Activated T-cell treated with anti-CD3 and anti-CD28 coated beads, Interleukin-2, amount 50 U/mL, for 24 hours (primary cell): ENCODE measurements at regions not wholly inside any gene's neighbourhood (a gene's known extent, or its start where the extent isn't known, plus 50 kb on each side); places are given as distances from the start of the nearest gene placed in this dataset.

Experiments used
- DNase-seq: peaks from one replicate; pipeline ENCODE4 v3.0.0-alpha.2; 2020
- H3K27ac Mint-ChIP-seq: 2 replicates; pipeline ENCODE4 v1.8.0; 2020; ENCODE audit warnings: mild to moderate bottlenecking, mixed read lengths
- H3K27me3 Mint-ChIP-seq: 2 replicates; pipeline ENCODE4 v1.8.0; 2020; ENCODE audit warnings: mixed read lengths
- H3K36me3 Mint-ChIP-seq: 2 replicates; pipeline ENCODE4 v1.8.0; 2020; ENCODE audit warnings: low read depth, mixed read lengths
- H3K4me1 Mint-ChIP-seq: 2 replicates; pipeline ENCODE4 v1.8.0; 2020; ENCODE audit warnings: low read depth, mixed read lengths
- H3K4me3 Mint-ChIP-seq: 2 replicates; pipeline ENCODE4 v1.8.0; 2020; ENCODE audit warnings: mild to moderate bottlenecking, moderate library complexity, mixed read lengths
- H3K9me3 Mint-ChIP-seq: 2 replicates; pipeline ENCODE4 v1.8.0; 2020; ENCODE audit warnings: mixed read lengths

DNA sequence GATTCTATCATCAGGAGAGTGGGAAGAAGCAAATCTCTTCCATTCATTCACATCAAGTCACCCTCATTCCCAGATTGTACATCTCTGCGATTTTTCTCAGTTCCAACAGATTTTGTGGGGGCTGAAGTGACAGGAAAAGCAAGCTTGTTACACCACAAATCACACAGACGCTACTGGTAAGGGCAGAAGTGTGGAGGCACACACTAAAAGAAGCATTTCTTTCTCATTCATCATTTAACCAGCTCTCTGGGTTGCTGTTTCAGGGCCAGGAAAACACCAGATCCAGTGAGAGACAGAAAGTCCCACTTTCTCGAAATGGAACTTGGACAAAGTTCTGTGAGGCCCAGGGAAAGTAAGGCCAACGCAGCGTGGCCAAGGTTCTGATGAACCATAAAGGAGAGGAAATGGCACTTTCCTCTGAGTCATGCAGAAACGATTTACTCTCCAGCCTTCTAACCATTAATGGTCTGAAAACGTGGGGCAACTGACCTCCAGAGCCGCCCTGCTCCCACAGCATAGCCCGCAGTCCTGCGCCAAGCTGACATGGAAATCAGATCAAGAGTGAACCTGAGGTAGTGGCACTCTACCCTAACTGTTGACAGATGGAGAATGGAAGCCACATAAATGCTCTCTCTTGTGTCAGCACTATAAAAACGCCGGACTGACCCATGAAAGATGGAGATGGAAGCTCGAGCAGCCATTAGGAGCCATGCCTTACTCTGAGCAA lies 191.0 kb downstream of the C1D start:
- H3K27me3 Mint-ChIP-seq, result peaks cover 23% of the 10 kb centered on the region
- H3K4me1 Mint-ChIP-seq, result no peaks in the 10 kb centered on the region
- DNase-seq, result no peak
- H3K4me3 Mint-ChIP-seq, result no peak overlapping the region
- H3K36me3 Mint-ChIP-seq, result no peaks in the 10 kb centered on the region
- no peak overlapping the region for H3K27ac Mint-ChIP-seq
- no peaks in the 10 kb centered on the region for H3K9me3 Mint-ChIP-seq

- Mint-ChIP-seq H3K27ac (no peak overlapping the region), H3K36me3 (no peaks in the 10 kb centered on the region), H3K4me3 (no peak overlapping the region), H3K27me3 (peaks cover 23% of the 10 kb centered on the region), H3K4me1 (no peaks in the 10 kb centered on the region), H3K9me3 (no peaks in the 10 kb centered on the region)
- no peak for DNase-seq
Observed at GRCh38 chr2:67872481-67872880, 190.3 kb downstream of the C1D start.

DNA sequence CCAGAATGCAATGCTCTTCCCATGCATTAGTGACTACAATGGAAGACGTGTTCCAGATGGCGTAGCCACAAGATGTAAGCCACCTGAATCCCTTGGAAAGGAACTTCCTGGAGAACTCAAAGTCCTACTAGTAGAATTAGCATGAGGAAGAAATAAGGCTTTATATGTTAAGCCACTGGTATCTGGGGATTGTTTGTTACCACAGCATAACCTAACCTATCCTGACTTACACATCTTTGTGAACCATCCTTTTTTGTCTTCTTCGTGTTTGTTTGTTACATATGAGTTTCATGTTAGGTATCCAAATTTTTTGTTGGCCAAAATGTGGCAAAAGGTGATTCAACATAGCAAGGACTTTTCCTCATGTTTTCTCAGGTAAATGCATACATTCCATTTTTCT lies 188.9 kb downstream of the C1D start:
- Mint-ChIP-seq H3K27ac (no peak overlapping the region), H3K27me3 (peaks cover 19% of the 10 kb centered on the region), H3K4me3 (no peak overlapping the region), H3K9me3 (no peaks in the 10 kb centered on the region), H3K4me1 (no peaks in the 10 kb centered on the region), H3K36me3 (no peaks in the 10 kb centered on the region)
- DNase-seq, result no peak

- H3K36me3 Mint-ChIP-seq, result no peaks in the 10 kb centered on the region
- peaks cover 14% of the 10 kb centered on the region for H3K27me3 Mint-ChIP-seq
- no peak overlapping the region for H3K27ac Mint-ChIP-seq
- H3K4me1 Mint-ChIP-seq, result no peaks in the 10 kb centered on the region
- H3K4me3 Mint-ChIP-seq, result no peak overlapping the region
- no peak for DNase-seq
- no peaks in the 10 kb centered on the region for H3K9me3 Mint-ChIP-seq
Observed at GRCh38 chr2:67876176-67876575, 186.6 kb downstream of the C1D start.

DNA sequence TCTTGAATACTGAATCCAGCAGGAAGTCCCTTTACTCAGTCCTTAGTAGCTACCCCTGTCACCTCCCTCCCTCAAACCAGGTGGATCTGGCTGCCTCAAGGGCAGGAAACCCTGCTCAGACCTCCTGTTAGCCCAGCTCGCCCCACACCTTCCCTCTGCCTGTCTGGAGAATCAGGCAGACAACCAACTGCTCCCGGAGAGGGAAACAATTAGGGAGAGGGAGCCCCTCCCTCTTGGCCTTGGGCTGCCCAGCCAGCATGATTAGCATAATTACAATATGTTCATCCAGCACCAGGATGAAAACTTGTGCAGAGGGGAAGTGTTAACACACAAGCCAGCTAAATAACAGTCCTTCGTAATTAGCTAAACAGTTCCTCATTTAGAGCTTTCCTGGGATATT lies 185.5 kb downstream of the C1D start:
- Mint-ChIP-seq H3K9me3 (no peaks in the 10 kb centered on the region), H3K27ac (no peak overlapping the region), H3K4me1 (no peaks in the 10 kb centered on the region), H3K4me3 (no peak overlapping the region), H3K27me3 (peaks cover 18% of the 10 kb centered on the region), H3K36me3 (no peaks in the 10 kb centered on the region)
- DNase-seq, result no peak

DNA sequence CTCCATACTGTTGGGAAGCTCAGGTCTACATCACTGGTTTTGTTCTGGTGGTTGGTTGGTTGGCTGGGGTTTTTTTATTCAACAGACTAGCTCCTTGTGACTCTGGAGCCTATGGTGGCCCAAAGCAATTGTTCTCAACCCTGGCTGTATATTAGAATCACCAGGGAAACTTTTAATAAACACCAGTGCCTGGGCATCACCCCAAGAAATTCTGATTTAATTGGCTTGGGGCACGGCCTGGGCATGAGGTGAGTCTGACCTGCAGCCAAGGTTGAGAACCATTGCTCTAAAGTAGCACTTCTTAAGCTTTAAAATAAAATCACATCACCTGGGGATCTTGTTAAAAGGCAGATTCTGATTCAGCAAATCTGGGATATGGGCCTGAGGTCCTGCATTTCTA lies 184.1 kb downstream of the C1D start:
- Mint-ChIP-seq H3K27ac (no peak overlapping the region), H3K4me3 (no peak overlapping the region), H3K36me3 (no peaks in the 10 kb centered on the region), H3K9me3 (no peaks in the 10 kb centered on the region), H3K27me3 (peaks cover 18% of the 10 kb centered on the region), H3K4me1 (no peaks in the 10 kb centered on the region)
- DNase-seq, result no peak

DNA sequence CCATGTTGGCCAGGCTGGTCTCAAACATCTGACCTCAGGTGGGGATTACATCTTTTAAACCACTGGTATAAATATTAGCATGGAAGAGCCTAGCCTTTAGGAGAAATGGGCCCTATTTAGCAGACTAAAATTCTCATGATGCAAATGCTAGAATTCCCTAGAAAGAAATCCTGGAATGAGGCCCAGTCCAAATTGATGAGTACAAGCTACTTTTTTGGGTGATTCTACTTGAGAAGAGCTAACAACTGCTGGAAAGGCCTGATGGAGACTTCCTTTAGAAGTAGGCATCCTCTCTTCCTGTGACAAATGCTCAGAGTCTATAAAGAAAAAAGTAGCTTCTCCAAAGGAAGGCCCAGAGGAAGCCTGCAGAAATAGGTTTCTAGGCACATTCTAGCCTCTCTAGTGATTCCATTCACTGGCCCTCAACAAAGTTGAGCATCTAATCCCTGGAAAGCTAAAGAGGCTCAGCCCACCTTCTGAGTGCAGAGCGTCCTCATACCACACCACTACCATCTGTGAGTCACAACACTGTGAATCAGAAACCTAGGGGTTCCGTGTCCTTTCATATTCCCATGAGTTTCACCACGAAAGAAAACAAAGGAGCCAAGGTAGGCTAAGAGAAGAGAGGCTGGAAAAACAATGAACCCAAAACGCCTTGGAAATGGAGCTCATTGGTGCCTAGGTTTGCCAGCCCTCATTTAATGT lies 183.1 kb downstream of the C1D start:
- H3K4me1 Mint-ChIP-seq, result no peaks in the 10 kb centered on the region
- H3K27ac Mint-ChIP-seq, result no peak overlapping the region
- DNase-seq, result no peak
- H3K9me3 Mint-ChIP-seq, result no peaks in the 10 kb centered on the region
- peaks cover 18% of the 10 kb centered on the region for H3K27me3 Mint-ChIP-seq
- no peak overlapping the region for H3K4me3 Mint-ChIP-seq
- H3K36me3 Mint-ChIP-seq, result no peaks in the 10 kb centered on the region

GRCh38 chr2:67880291-67880761 lies 182.5 kb downstream of the C1D start:
- no peaks in the 10 kb centered on the region for H3K4me1 Mint-ChIP-seq
- no peak for DNase-seq
- no peak overlapping the region for H3K4me3 Mint-ChIP-seq
- H3K27me3 Mint-ChIP-seq, result peaks cover 13% of the 10 kb centered on the region
- no peaks in the 10 kb centered on the region for H3K9me3 Mint-ChIP-seq
- H3K27ac Mint-ChIP-seq, result no peak overlapping the region
- H3K36me3 Mint-ChIP-seq, result no peaks in the 10 kb centered on the region

- no peak overlapping the region for H3K4me3 Mint-ChIP-seq
- no peaks in the 10 kb centered on the region for H3K9me3 Mint-ChIP-seq
- peaks cover 6% of the 10 kb centered on the region for H3K27me3 Mint-ChIP-seq
- no peak overlapping the region for H3K27ac Mint-ChIP-seq
- no peaks in the 10 kb centered on the region for H3K4me1 Mint-ChIP-seq
- no peak for DNase-seq
- no peaks in the 10 kb centered on the region for H3K36me3 Mint-ChIP-seq
Observed at GRCh38 chr2:67881816-67882215, 181.0 kb downstream of the C1D start.

DNA sequence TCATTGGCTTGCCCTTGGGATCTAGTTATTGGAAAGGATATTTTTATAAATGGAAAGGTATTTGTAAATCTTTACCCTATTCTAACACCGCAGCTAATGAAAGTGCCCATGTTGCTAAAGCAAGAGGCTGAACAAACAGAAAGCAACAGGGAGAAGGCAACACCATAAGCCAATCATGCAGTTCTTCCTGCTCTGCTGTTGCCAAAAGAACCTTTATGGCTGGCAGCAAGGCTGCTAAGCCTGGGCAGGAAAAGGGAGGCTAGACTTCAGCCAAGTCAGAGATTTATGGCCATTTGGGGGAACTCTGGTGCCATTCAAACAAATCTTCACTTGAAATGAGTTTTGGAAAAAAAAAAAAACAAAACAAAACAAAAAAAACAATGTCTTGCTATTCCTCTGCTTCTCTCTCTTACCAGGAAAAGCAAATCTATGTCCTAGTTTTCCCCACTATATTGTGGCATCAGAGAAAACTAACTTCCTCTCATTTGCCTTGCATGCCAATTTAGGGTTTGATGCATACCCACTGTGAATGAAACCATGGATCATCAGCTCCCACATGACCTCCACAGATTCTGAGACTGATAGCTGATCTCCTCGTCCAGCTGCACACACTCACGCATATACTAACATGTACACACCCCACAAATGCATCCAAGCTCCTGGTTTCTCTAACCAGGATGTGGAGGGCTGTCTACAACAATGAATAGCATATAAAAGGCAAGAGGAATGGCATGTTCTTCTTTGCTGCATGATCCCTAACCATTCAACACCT lies 179.3 kb downstream of the C1D start:
- DNase-seq, result no peak
- no peaks in the 10 kb centered on the region for H3K4me1 Mint-ChIP-seq
- no peaks in the 10 kb centered on the region for H3K9me3 Mint-ChIP-seq
- H3K27ac Mint-ChIP-seq, result no peak overlapping the region
- H3K4me3 Mint-ChIP-seq, result no peak overlapping the region
- no peaks in the 10 kb centered on the region for H3K36me3 Mint-ChIP-seq
- H3K27me3 Mint-ChIP-seq, result peaks cover 6% of the 10 kb centered on the region

- Mint-ChIP-seq H3K4me3 (no peak overlapping the region), H3K27ac (no peak overlapping the region), H3K36me3 (no peaks in the 10 kb centered on the region), H3K4me1 (no peaks in the 10 kb centered on the region), H3K27me3 (no peaks in the 10 kb centered on the region), H3K9me3 (no peaks in the 10 kb centered on the region)
- DNase-seq, result no peak
Observed at GRCh38 chr2:67888351-67889005, 174.3 kb downstream of the C1D start.

DNA sequence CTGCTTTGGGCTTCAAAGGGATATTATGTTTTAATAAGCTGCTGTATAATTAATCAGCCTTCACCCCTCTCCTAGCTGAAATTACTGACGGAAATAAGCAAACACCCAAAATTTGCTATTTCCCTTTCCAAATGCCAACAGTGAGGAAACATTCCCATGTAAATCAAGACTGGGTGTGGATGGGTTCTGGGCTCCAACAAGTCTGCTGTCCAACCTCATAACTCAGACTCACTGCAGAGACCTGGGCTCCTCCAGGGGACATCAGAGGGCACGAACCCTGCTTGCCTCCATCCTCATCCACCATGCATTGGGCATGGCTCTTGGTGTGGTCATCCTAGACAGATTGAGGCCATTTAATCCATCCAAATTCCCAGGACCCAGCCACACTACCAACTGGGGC lies 173.7 kb downstream of the C1D start:
- no peak overlapping the region for H3K4me3 Mint-ChIP-seq
- H3K4me1 Mint-ChIP-seq, result no peaks in the 10 kb centered on the region
- DNase-seq, result no peak
- no peaks in the 10 kb centered on the region for H3K36me3 Mint-ChIP-seq
- H3K27ac Mint-ChIP-seq, result no peak overlapping the region
- no peaks in the 10 kb centered on the region for H3K9me3 Mint-ChIP-seq
- no peaks in the 10 kb centered on the region for H3K27me3 Mint-ChIP-seq

GRCh38 chr2:67891642-67892041 lies 171.2 kb downstream of the C1D start:
- Mint-ChIP-seq H3K27ac (no peak overlapping the region), H3K27me3 (no peaks in the 10 kb centered on the region), H3K36me3 (no peaks in the 10 kb centered on the region), H3K4me3 (no peak overlapping the region), H3K4me1 (no peaks in the 10 kb centered on the region), H3K9me3 (no peaks in the 10 kb centered on the region)
- no peak for DNase-seq

DNA sequence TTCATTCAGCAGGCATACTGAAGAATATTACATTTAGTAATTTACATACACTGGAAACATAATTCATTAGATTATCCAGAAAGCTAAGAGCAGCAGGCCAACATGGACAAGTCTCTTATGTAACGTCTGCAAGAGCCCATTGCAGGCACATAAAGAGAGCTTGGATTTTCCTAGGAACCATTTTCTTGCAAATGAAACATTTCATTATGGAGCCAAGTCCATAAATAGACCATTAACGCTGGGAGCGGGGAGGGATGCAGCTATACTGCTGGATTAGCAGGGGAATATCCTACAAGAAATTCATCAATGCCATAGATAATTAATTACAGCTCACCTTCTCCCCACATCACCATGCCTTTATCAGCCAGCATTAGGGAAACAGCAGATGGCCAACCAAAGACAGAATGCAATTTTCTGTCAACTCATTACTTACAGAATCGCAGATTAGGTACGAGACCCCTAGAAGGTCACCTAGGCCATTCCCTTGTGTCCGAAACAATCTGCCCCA lies 170.4 kb downstream of the C1D start:
- Mint-ChIP-seq H3K27me3 (no peaks in the 10 kb centered on the region), H3K27ac (no peak overlapping the region), H3K4me3 (no peak overlapping the region), H3K36me3 (no peaks in the 10 kb centered on the region), H3K4me1 (no peaks in the 10 kb centered on the region), H3K9me3 (no peaks in the 10 kb centered on the region)
- no peak for DNase-seq
